Stimulated activated CD4-positive, alpha-beta T cell treated with anti-CD3 and anti-CD28 coated beads, Interleukin-4, amount 100 ng/mL, for 4 hours (primary cell): ENCODE measurements at regions not wholly inside any gene's neighbourhood (a gene's known extent, or its start where the extent isn't known, plus 50 kb on each side); places are given as distances from the start of the nearest gene placed in this dataset.

ENCODE experiments used
- DNase-seq, 2 experiments: peaks; one replicate each; pipeline ENCODE4 v3.0.0-alpha.2; 2020

GRCh38 chr18:5632041-5632440 lies 88.2 kb upstream of the EPB41L3 start:
- DNase-seq, result no peak

DNA sequence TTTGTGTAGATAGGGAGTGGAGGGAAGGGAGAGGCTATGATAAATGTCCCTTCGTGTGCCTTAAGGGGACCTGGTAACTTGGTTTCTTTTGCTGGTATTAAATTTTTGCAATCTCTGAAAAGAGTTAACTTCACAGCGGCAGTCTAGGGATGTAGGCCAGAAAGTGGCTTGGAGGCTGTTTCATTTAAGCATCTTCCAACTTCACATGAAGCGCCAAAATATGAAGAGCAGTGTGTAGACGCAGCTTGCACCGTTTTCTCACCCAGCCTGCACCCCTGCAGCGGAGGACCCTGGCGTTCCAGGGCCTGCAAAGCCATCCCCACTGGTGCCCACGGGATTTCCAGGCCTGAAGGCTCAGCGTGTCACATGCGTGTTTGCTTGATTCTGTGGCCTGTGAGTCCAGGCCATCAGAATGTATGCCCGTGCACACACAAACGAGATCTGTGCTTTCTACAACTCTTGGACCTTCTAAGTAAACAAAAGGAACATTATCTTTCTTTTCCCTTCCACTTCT lies 87.2 kb upstream of the EPB41L3 start:
- DNase-seq, result no peak

GRCh38 chr18:5630057-5630899 lies 86.5 kb upstream of the EPB41L3 start:
- DNase-seq, result peak in 1 of 2 experiments; percentile 10

DNA sequence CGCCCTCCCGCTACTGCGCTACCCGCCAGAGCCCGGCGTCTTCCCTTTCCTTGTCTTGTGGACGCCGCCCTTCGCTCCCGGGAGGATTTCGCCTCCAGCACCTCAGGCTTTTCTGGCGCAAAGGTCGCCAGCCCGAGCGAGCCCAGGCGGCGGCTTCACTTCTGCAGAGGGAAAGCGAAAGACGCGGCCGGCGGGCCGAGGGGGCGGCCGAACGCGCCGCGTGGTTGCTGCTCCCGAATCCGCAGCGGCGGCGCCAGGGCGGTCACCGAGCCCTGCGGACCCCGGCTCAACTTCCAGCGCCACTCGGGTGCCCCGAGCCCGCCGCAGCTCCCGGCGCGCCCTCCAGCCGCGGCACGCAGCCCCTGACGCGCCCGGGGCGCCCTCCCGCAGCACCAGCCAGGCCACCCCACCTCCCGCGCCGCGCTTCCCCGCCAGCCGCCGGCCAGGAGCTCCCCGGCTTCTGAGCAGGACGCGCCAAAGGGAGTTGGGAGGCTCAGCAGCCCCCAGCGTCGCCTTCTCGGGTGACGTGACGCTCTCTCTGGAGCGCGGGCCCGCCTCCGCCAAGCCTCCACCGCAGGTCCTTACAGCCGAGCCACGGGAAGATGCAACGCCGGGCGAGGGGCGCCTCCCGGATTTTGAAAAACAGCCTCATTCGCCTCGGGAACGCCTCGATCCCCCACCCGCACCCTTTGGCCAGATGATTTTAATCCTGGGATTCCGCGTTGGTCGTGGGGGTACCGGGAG lies 84.9 kb upstream of the EPB41L3 start:
- DNase-seq, result peak in 1 of 2 experiments; percentile 2

GRCh38 chr18:5627776-5628511 lies 84.1 kb upstream of the EPB41L3 start:
- DNase-seq, result no peak

- no peak for DNase-seq
These were observed 82.5 kb upstream of the EPB41L3 start for GRCh38 chr18:5626130-5626880.

GRCh38 chr18:5625076-5625475 lies 81.3 kb upstream of the EPB41L3 start:
- no peak for DNase-seq

GRCh38 chr18:5622905-5623304 lies 79.1 kb upstream of the EPB41L3 start:
- no peak for DNase-seq

DNA sequence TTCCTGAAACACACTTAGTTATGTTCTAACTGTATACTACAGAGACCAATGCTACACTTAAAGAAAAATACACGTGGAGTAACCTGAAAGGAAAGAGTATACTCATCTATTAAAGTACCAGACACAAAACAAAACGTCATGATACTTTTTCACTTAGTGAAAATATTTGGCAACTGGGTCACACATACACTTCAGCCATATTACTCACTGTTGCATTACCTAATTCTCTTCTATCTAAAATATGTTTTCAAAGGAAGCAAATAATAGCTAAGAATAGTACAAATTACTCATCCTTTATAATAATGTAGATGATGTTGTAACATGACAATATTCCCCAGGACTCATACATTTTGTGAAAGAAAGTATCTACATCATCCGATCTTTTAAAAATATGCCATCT lies 76.5 kb upstream of the EPB41L3 start:
- no peak for DNase-seq

DNA sequence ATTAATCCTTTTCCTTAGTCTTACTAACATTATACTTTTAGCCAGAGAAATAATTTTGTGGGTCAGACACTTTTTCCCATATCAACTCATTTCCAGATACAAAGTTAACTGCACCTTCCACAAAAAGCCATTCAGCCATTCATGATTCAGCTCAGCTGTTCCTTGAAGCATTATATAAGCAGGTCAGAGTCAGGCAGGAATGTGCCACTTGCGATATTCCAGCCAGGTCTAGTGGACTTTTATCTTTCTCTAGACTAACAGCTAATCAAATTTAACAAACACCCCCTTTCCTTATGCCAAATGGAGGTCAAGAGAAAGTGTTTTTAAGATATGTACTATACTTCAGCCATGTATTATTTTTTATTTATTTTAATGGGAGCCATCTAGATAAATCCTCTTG lies 75.6 kb upstream of the EPB41L3 start:
- DNase-seq, result no peak

DNA sequence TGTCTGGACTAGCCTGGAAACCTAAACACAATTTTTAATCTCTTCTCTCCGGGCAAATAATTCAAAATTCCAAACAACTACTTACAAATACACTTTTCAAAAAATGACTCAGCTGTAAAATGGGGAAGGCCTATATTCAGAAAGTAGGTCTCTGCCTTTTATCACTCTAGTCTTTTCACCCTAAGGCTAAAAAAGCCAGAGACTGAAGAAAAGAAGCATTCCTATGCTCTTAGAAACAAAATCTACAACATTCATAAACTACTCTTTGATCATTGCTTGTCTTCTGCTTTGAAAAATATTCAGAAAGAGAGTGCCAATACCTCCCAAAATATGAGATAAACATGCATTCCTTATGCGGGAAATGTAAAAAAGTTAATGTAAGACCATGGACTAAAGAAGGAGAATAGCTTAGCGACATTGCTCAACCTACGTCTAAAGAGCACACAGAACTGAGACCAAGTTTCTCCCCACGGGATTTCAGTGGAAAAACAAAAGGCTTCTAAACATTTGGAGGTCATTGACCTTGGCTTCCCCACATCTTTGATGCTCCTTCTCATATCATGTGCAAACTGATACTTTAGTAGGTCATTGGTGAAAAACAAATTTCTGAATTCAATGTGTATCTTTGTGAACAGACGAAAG lies 74.4 kb upstream of the EPB41L3 start:
- no peak for DNase-seq

- DNase-seq, result no peak
These were observed 67.4 kb upstream of the EPB41L3 start for GRCh38 chr18:5611221-5611620.

- DNase-seq, result no peak
These were observed 65.0 kb upstream of the EPB41L3 start for GRCh38 chr18:5608846-5609245.

DNA sequence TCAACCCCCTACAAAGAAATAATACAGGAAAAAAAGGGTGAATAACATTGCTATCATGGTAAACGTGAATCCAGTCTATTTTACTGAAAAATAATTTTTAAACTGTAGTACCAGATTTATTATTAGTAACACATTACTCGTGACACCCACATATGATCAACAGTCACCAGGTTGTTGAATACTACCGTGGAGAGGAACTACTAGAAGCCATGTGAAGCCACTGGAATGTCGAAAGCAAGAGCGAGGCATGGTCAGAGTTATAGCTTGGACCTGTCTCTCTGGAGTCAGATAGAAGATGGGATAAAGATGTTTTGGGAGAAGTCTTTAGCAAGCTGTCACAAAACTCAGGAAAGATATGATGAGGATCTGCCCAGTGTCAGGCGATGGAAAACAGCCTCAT lies 63.2 kb upstream of the EPB41L3 start:
- DNase-seq, result no peak

GRCh38 chr18:5604778-5605177 lies 61.0 kb upstream of the EPB41L3 start:
- no peak for DNase-seq

GRCh38 chr18:5603153-5603552 lies 59.4 kb upstream of the EPB41L3 start:
- DNase-seq, result no peak

GRCh38 chr18:5601188-5601624 lies 57.4 kb upstream of the EPB41L3 start:
- DNase-seq, result no peak

DNA sequence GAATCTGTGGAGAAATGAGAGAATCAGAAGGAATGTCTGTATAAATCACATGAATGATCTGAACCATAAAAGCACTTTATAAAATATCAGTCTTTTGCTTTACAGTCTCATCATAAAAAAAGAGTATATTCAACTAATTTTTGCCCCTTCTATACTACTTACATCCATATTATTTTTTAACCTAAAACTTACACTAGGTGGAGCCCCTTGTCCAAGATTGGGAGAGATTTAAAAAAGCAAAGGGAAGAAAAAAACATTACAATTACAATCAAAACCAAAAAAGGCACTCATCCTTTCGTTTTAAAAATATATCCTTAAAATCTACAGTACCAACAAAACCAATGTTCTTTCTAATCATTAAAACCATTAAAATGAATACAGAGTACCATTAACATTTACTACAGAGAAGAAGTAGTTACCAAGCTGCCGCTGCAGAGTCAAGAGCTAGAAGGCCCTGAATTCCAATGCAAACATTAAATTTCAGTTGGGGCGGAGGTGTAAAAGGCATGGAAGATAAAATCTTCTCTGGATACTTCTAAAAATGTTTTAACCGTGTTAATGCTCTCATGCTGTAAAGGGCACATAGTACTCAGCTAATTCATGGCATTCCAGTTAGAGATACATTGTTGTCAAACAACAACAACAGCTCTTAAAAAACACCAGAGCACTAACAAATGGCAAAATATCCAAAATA lies 56.7 kb upstream of the EPB41L3 start:
- DNase-seq, result no peak

DNA sequence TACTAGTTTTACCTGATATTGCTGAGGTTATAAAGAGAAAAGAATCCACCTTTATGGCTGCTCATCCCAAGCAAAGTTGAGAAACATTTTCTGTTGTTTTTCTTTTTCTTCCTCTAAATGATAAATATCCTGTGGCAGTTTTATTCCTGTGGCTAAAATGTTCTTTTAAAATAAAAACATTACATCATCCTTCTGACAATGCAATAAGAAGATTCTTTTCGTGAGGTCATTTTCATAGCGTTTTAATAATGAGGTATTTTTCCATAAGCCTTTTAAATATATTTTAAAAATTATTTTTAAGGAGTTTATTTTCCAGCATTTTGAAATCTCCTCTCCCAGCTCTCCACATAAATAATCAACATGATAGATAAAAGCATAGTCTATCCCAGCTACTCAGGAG lies 52.8 kb upstream of the EPB41L3 start:
- DNase-seq, result no peak
